HCT116 (cell line): ENCODE measurements at regions not wholly inside any gene's neighbourhood (a gene's known extent, or its start where the extent isn't known, plus 50 kb on each side); places are given as distances from the start of the nearest gene placed in this dataset.

ENCODE experiments used
- ATAC-seq: fragments of 200-7000 bp; cut with Tn5 transposase; 2 replicates; pipeline ENCODE4 v1.9.1; 2020; ENCODE audit warnings: mild to moderate bottlenecking, moderate library complexity
- BruUV-seq: library from RNA; stranded (reverse); fragments of 400-500 nt; replicated peaks from 2 replicates; lab custom pipeline; 2021; lab: Mats Ljungman, UMichigan
- CTCF ChIA-PET: fragments of 300-600 bp; sonication (Branson Sonifier 250); formaldehyde crosslinking; loops from one replicate; lab custom pipeline; 2021; ENCODE audit warnings: antibody characterized with exemption; lab: Charles Lee
- POLR2A ChIA-PET: fragments of 300-600, 350-600 bp; sonication (Branson Sonifier 250); formaldehyde crosslinking; loops from one replicate; lab custom pipeline; 2021; ENCODE audit warnings: antibody characterized with exemption; lab: Charles Lee
- RAD21 ChIA-PET, 2 experiments: fragments of 300-600 bp; sonication (Branson Sonifier 250); formaldehyde crosslinking; loops; one replicate each; lab custom pipeline; 2023; ENCODE audit warnings: low total read pairs in 2 of 2; ENCODE audit not compliant: uncharacterized antibody in 2 of 2, unreplicated experiment in 2 of 2, low non-redundant PET in 1 of 2; lab: Charles Lee
- DNase-seq: peaks from one replicate; pipeline ENCODE4 v3.0.0-alpha.2; 2010; ENCODE audit warnings: low read depth, low spot score
- H2AFZ ChIP-seq: fragments of 200-600 bp; shearing (Covaris generic), sonication (generic); 2 replicates; pipeline ENCODE4 v1.6.1; 2017; ENCODE audit warnings: low read depth, mixed run types, mixed read lengths, antibody characterized with exemption, low read length; ENCODE audit not compliant: poor library complexity, severe bottlenecking
- H3K27ac ChIP-seq: 2 replicates; pipeline ENCODE4 v1.5.1; 2012; ENCODE audit warnings: low read depth, low read length
- H3K27me3 ChIP-seq: fragments of 200-600 bp; sonication (generic); 2 replicates; pipeline ENCODE4 v1.6.1; 2016; ENCODE audit warnings: mixed run types, low read length, mixed read lengths; ENCODE audit not compliant: insufficient read depth
- H3K36me3 ChIP-seq, 2 experiments: fragments of 200-500 bp in 1 of 2; fragments of 200-600 bp in 1 of 2; sonication (Bioruptor generic) in 1 of 2; sonication (generic) in 1 of 2; 2 replicates each; pipeline versions ENCODE4 v1.5.1 to v1.6.1; 2014 to 2016; ENCODE audit warnings: low read length in 2 of 2, inconsistent platforms in 1 of 2, mixed read lengths in 1 of 2, mixed run types in 1 of 2; ENCODE audit not compliant: insufficient read depth in 2 of 2, control insufficient read depth in 1 of 2
- H3K4me1 ChIP-seq, 2 experiments: fragments of 200-600 bp in 1 of 2; sonication (generic) in 1 of 2; 2 replicates each; pipeline versions ENCODE4 v1.5.1 to v1.6.1; 2012 to 2017; ENCODE audit warnings: low read length in 2 of 2, inconsistent platforms in 1 of 2, mild to moderate bottlenecking in 1 of 2, mixed read lengths in 1 of 2, mixed run types in 1 of 2, moderate library complexity in 1 of 2; ENCODE audit not compliant: insufficient read depth in 2 of 2, control insufficient read depth in 1 of 2
- H3K4me2 ChIP-seq: fragments of 200-600 bp; sonication (generic); 2 replicates; pipeline ENCODE4 v1.6.1; 2017; ENCODE audit warnings: mixed run types, low read length, mixed read lengths
- H3K4me3 ChIP-seq, 2 experiments: fragments of 200-600 bp in 1 of 2; sonication (generic) in 1 of 2; replicated peaks in 1 of 2; 2 replicates each; pipeline ENCODE4 v1.5.1; 2011 to 2016; ENCODE audit warnings: low read length in 2 of 2, control low read depth in 1 of 2, low read depth in 1 of 2, mild to moderate bottlenecking in 1 of 2, mixed read lengths in 1 of 2, mixed run types in 1 of 2
- H3K79me2 ChIP-seq: fragments of 200-600 bp; sonication (generic); 2 replicates; pipeline ENCODE4 v1.6.1; 2017; ENCODE audit warnings: mild to moderate bottlenecking, mixed run types, low read length, moderate library complexity, mixed read lengths; ENCODE audit not compliant: insufficient read depth
- H3K9ac ChIP-seq: fragments of 200-600 bp; sonication (generic); 2 replicates; pipeline ENCODE4 v1.6.1; 2016; ENCODE audit warnings: low read length, mixed read lengths
- H3K9me2 ChIP-seq: fragments of 200-600 bp; sonication (generic), shearing (Covaris generic); 2 replicates; pipeline ENCODE4 v1.6.1; 2017; ENCODE audit warnings: mixed run types, mild to moderate bottlenecking, moderate library complexity; ENCODE audit not compliant: insufficient read depth
- H3K9me3 ChIP-seq, 2 experiments: fragments of 200-500 bp in 1 of 2; fragments of 200-600 bp in 1 of 2; sonication (Bioruptor generic) in 1 of 2; sonication (generic) in 1 of 2; 2 replicates each; pipeline ENCODE4 v1.6.1; 2014 to 2017; ENCODE audit warnings: low read length in 2 of 2, mixed read lengths in 2 of 2, inconsistent platforms in 1 of 2, low read depth in 1 of 2, mild to moderate bottlenecking in 1 of 2, mixed run types in 1 of 2, moderate library complexity in 1 of 2; ENCODE audit not compliant: control insufficient read depth in 1 of 2, insufficient read depth in 1 of 2
- H4K20me1 ChIP-seq: fragments of 200-600 bp; sonication (generic), shearing (Covaris generic); 2 replicates; pipeline ENCODE4 v1.6.1; 2017; ENCODE audit warnings: mixed run types, mild to moderate bottlenecking, moderate library complexity; ENCODE audit not compliant: insufficient read depth
- ELF1 ChIP-seq: IDR thresholded peaks from 2 replicates; pipeline ENCODE4 v1.6.1; 2012; ENCODE audit warnings: low read depth, borderline replicate concordance
- EZH2 ChIP-seq: fragments of 200-600 bp; sonication (generic); IDR thresholded peaks from 2 replicates; pipeline ENCODE4 v1.6.1; 2017; ENCODE audit warnings: antibody characterized with exemption, mixed run types
- EZH2phosphoT487 ChIP-seq: fragments of 200-600 bp; IDR thresholded peaks from 2 replicates; pipeline ENCODE4 v1.6.1; 2018; ENCODE audit warnings: antibody characterized with exemption, borderline replicate concordance
- POLR2AphosphoS5 ChIP-seq: IDR thresholded peaks from 2 replicates; pipeline ENCODE4 v1.6.1; 2011; ENCODE audit warnings: mild to moderate bottlenecking, low read depth, low read length, moderate library complexity
- RAD21 ChIP-seq: IDR thresholded peaks from 2 replicates; pipeline ENCODE4 v1.6.1; 2012; ENCODE audit warnings: low read depth, mild to moderate bottlenecking
- SP1 ChIP-seq: IDR thresholded peaks from 2 replicates; pipeline ENCODE4 v1.6.1; 2012; ENCODE audit warnings: low read depth
- SRF ChIP-seq: IDR thresholded peaks from 2 replicates; pipeline ENCODE4 v1.6.1; 2012; ENCODE audit warnings: low read depth
- TCF7L2 ChIP-seq: IDR thresholded peaks from 2 replicates; pipeline ENCODE4 v1.7.0; 2011; ENCODE audit warnings: borderline replicate concordance, inconsistent platforms; ENCODE audit not compliant: insufficient read depth, insufficient read length; ENCODE audit errors: extremely low read depth
- YY1 ChIP-seq: IDR thresholded peaks from 2 replicates; pipeline ENCODE4 v1.6.1; 2011; ENCODE audit warnings: low read length, low read depth, moderate library complexity, mild to moderate bottlenecking; ENCODE audit not compliant: insufficient replicate concordance; ENCODE audit errors: extremely low read depth
- ZBTB33 ChIP-seq: IDR thresholded peaks from 2 replicates; pipeline ENCODE4 v1.6.1; 2011; ENCODE audit warnings: mild to moderate bottlenecking, low read length, moderate library complexity; ENCODE audit not compliant: insufficient replicate concordance; ENCODE audit errors: extremely low read depth
- ZFX ChIP-seq: fragments of 450-650 bp; IDR thresholded peaks from 2 replicates; pipeline ENCODE4 v1.6.1; 2017
- intact Hi-C: fragments of 100-400 bp; cut with micrococcal nuclease; formaldehyde crosslinking; loops from 2 replicates; pipeline ENCODE4 v1.10.0; 2022
- TF ChIP-seq, protein P1 (sequence below), 3 experiments: fragments of 200-600 bp in 1 of 3; sonication (generic) in 1 of 3; IDR thresholded peaks in 2 of 3; conservative IDR thresholded peaks in 1 of 3; 2 replicates each; pipeline ENCODE4 v1.5.1; 2012 to 2017; ENCODE audit warnings: low read depth in 2 of 3, low read length in 2 of 3, antibody characterized with exemption in 1 of 3, borderline replicate concordance in 1 of 3, control low read depth in 1 of 3, mild to moderate bottlenecking in 1 of 3, mixed read lengths in 1 of 3, mixed run types in 1 of 3, moderate library complexity in 1 of 3; ENCODE audit not compliant: insufficient read depth in 1 of 3
- TF ChIP-seq, protein P2 (sequence below): IDR thresholded peaks from 2 replicates; pipeline ENCODE4 v1.6.1; 2012

- no peaks in the 10 kb centered on the region for H3K9me3 ChIP-seq
- ATAC-seq (no peak), DNase-seq (no peak)
- H3K9ac ChIP-seq, result no peak overlapping the region
- ChIA-PET RAD21 (no interaction called here), POLR2A (no interaction called here), CTCF (no interaction called here)
- no peak overlapping the region for H3K27ac ChIP-seq
- no peaks in the 10 kb centered on the region for H3K36me3 ChIP-seq
- no peaks in the 10 kb centered on the region for H3K79me2 ChIP-seq
- TF ChIP-seq YY1 (no peak), SRF (no peak), EZH2phosphoT487 (no peak), RAD21 (no peak), SP1 (no peak)
- TF ChIP-seq, protein P1, sequence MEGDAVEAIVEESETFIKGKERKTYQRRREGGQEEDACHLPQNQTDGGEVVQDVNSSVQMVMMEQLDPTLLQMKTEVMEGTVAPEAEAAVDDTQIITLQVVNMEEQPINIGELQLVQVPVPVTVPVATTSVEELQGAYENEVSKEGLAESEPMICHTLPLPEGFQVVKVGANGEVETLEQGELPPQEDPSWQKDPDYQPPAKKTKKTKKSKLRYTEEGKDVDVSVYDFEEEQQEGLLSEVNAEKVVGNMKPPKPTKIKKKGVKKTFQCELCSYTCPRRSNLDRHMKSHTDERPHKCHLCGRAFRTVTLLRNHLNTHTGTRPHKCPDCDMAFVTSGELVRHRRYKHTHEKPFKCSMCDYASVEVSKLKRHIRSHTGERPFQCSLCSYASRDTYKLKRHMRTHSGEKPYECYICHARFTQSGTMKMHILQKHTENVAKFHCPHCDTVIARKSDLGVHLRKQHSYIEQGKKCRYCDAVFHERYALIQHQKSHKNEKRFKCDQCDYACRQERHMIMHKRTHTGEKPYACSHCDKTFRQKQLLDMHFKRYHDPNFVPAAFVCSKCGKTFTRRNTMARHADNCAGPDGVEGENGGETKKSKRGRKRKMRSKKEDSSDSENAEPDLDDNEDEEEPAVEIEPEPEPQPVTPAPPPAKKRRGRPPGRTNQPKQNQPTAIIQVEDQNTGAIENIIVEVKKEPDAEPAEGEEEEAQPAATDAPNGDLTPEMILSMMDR (IDR thresholded peaks at IDR 0.05 in 2 of 3, conservative IDR thresholded peaks at IDR 0.05 in 1 of 3; ENCODE audit: borderline replicate concordance in 1 of 3, insufficient read depth in 1 of 3, low read depth in 2 of 3, low read length in 2 of 3), result no peak
- intact Hi-C loops, result no loop called here
- no peak overlapping the region for H3K4me3 ChIP-seq
- H3K27me3 ChIP-seq, result no peaks in the 10 kb centered on the region
- H3K9me2 ChIP-seq, result no peaks in the 10 kb centered on the region
- no TSS peak for BruUV-seq
- H3K4me1 ChIP-seq, result peaks cover 0 to 3% of the 10 kb centered on the region in 2 experiments; a peak in 1 of 4 replicates
- no peak overlapping the region for H2AFZ ChIP-seq
- no peak overlapping the region for H3K4me2 ChIP-seq
- no peaks in the 10 kb centered on the region for H4K20me1 ChIP-seq
Observed at GRCh38 chr2:223316342-223316741, 264.4 kb downstream of the KCNE4 start.

DNA sequence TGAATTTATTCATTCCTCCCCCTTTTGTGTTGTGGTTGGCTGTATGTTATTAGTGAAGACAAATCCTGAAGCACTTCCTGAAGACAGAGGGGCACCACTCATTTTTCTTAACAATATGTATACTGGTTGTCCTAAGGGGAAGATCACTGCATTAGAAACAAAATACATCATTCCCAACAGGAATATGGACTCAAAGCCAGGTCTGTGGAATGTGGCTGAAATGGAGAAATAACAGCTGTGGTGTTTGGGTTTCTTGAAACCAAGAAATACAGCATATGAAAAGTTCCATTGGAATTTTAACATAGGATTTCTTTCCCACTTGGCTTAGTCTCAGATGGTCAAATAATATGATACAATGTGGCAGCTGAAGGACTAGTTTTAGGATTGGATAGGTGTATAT is 267.6 kb downstream of the KCNE4 start:
- H3K36me3 ChIP-seq, result no peaks in the 10 kb centered on the region
- ChIA-PET POLR2A (no interaction called here), CTCF (no interaction called here), RAD21 (no interaction called here)
- H3K79me2 ChIP-seq, result no peaks in the 10 kb centered on the region
- TF ChIP-seq, protein P2, sequence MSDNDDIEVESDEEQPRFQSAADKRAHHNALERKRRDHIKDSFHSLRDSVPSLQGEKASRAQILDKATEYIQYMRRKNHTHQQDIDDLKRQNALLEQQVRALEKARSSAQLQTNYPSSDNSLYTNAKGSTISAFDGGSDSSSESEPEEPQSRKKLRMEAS, result no peak
- TF ChIP-seq EZH2, result no peak
- TF ChIP-seq ELF1, result no peak
- no peak for TF ChIP-seq EZH2phosphoT487
- TF ChIP-seq POLR2AphosphoS5, result no peak
- no peak for TF ChIP-seq ZFX
- no peak for TF ChIP-seq SRF
- TF ChIP-seq, protein P1 (IDR thresholded peaks at IDR 0.05 in 2 of 3, conservative IDR thresholded peaks at IDR 0.05 in 1 of 3; ENCODE audit: borderline replicate concordance in 1 of 3, insufficient read depth in 1 of 3, low read depth in 2 of 3, low read length in 2 of 3), result no peak
- no peak for TF ChIP-seq ZBTB33
- no peak for TF ChIP-seq TCF7L2
- no peaks in the 10 kb centered on the region for H3K27me3 ChIP-seq
- no peak overlapping the region for H3K9ac ChIP-seq
- no peaks in the 10 kb centered on the region for H3K9me3 ChIP-seq
- H3K4me3 ChIP-seq, result no peak overlapping the region
- no peak for ATAC-seq
- intact Hi-C loops, result no loop called here
- no peak overlapping the region for H2AFZ ChIP-seq
- no peak overlapping the region for H3K27ac ChIP-seq
- no peaks in the 10 kb centered on the region for H3K9me2 ChIP-seq
- no TSS peak for BruUV-seq
- no peaks in the 10 kb centered on the region for H4K20me1 ChIP-seq
- no peak overlapping the region for H3K4me2 ChIP-seq
- no peak for DNase-seq
- peaks cover 0 to 3% of the 10 kb centered on the region in 2 experiments; a peak in 1 of 4 replicates for H3K4me1 ChIP-seq
